ENCODE measurements at regions not wholly inside any gene's neighbourhood (a gene's known extent, or its start where the extent isn't known, plus 50 kb on each side); places are given as distances from the start of the nearest gene placed in this dataset.

GRCh38 chrX:20414762-20415445 is 148.2 kb upstream of the RPS6KA3 start:
- no peak for TF ChIP-seq SIN3A (IDR thresholded peaks at IDR 0.05; ENCODE audit: low read depth)
- no peak for TF ChIP-seq POLR2A (IDR thresholded peaks at IDR 0.05; ENCODE audit: borderline replicate concordance, extremely low read depth, insufficient read depth, insufficient read length)
